Hepatocyte (in vitro differentiated cells): ENCODE measurements at regions not wholly inside any gene's neighbourhood (a gene's known extent, or its start where the extent isn't known, plus 50 kb on each side); places are given as distances from the start of the nearest gene placed in this dataset.
A peak's percentile ranks its signal among the peaks of the same experiment; 100 is the strongest.

Experiments
- CTCF ChIP-seq: fragments of 200-600 bp; sonication (generic); IDR thresholded peaks from 2 replicates; pipeline ENCODE4 v1.5.1; 2016; ENCODE audit warnings: antibody characterized with exemption, mild to moderate bottlenecking; ENCODE audit not compliant: poor library complexity
- EZH2 ChIP-seq: fragments of 200-600 bp; sonication (generic); IDR thresholded peaks from 2 replicates; pipeline ENCODE4 v1.6.1; 2016; ENCODE audit warnings: antibody characterized with exemption, mild to moderate bottlenecking, borderline replicate concordance
- EZH2phosphoT487 ChIP-seq: fragments of 200-600 bp; sonication (generic); IDR thresholded peaks from one replicate; pipeline ENCODE4 v1.6.1; 2018; ENCODE audit warnings: antibody characterized with exemption, mild to moderate bottlenecking, low read depth, moderate library complexity; ENCODE audit not compliant: unreplicated experiment, severe bottlenecking

- TF ChIP-seq EZH2, result no peak
- TF ChIP-seq CTCF, result peak; percentile 45
- no peak for TF ChIP-seq EZH2phosphoT487
These were observed 187.3 kb upstream of the CXCL13 start for GRCh38 chr4:77418333-77418732.
